ENCODE measurements at regions not wholly inside any gene's neighbourhood (a gene's known extent, or its start where the extent isn't known, plus 50 kb on each side); places are given as distances from the start of the nearest gene placed in this dataset.

GRCh38 chr9:96025995-96026602, 150.6 kb downstream of the ERCC6L2 start:
- Histone ChIP-seq H3K4me1 (peaks cover 0 to 48% (median 23%) of the 10 kb centered on the region in 12 donors), H3K36me3 (no peaks in the 10 kb centered on the region), H3K27ac (no peak overlapping the region), H3K4me3 (no peak overlapping the region), H3K9me3 (no peaks in the 10 kb centered on the region), H3K27me3 (peaks cover 0 to 46% (median 24%) of the 10 kb centered on the region in 9 donors)
- DNase-seq (peak in 1 of 5 donors; percentile 35), ATAC-seq (peak in 1 of 4 donors; percentile 9)
- no peak for TF ChIP-seq POLR2A (IDR thresholded peaks at IDR 0.05)
- TF ChIP-seq CTCF (IDR thresholded peaks at IDR 0.05), result peak in 8 of 12 donors; percentile 20 to 38 (median 30)
- WGBS, 4 donors, result 47 to 69% (median 65%) methylated on average over 18 to 36 of the region's 36 CpGs
- intact Hi-C loops (cut with DNase I), result no loop called here

GRCh38 chr9:96023486-96023885, 148.0 kb downstream of the ERCC6L2 start:
- WGBS, 4 donors, result 81 to 92% (median 90%) methylated on average over 5 of the region's 5 CpGs
- no peak overlapping the region for H3K4me3 ChIP-seq
- no peak for DNase-seq

GRCh38 chr9:96022445-96023051, 147.1 kb downstream of the ERCC6L2 start:
- Histone ChIP-seq H3K27me3 (peaks cover 0 to 50% (median 32%) of the 10 kb centered on the region in 9 donors), H3K4me3 (peak overlapping the region in 10 of 12 donors; percentile 45 to 68 (median 60)), H3K36me3 (peaks cover 0 to 2% (median 0%) of the 10 kb centered on the region in 9 donors), H3K9me3 (no peaks in the 10 kb centered on the region), H3K4me1 (peaks cover 0 to 39% (median 21%) of the 10 kb centered on the region in 12 donors), H3K27ac (peak overlapping the region in 7 of 12 donors; percentile 22 to 79 (median 67))
- DNase-seq (peak; percentile 31 to 68 (median 40)), ATAC-seq (peak in 3 of 4 donors; percentile 17 to 38 (median 21))
- whole genome bisulfite sequencing, 4 donors, result 13 to 26% (median 18%) methylated on average over 20 to 26 of the region's 26 CpGs
- intact Hi-C loops (cut with DNase I), result no loop called here
- TF ChIP-seq CTCF (IDR thresholded peaks at IDR 0.05), result no peak
- no peak for TF ChIP-seq POLR2A (IDR thresholded peaks at IDR 0.05)

More at GRCh38 chr9:96023486-96023885, 148.0 kb downstream of the ERCC6L2 start:
- Histone ChIP-seq H3K27ac (no peak overlapping the region), H3K36me3 (no peaks in the 10 kb centered on the region), H3K9me3 (no peaks in the 10 kb centered on the region), H3K4me1 (peaks cover 0 to 48% (median 25%) of the 10 kb centered on the region in 12 donors), H3K27me3 (peaks cover 0 to 59% (median 33%) of the 10 kb centered on the region in 9 donors)
- intact Hi-C loops (cut with DNase I), result no loop called here
- TF ChIP-seq CTCF (IDR thresholded peaks at IDR 0.05) (no peak), POLR2A (IDR thresholded peaks at IDR 0.05) (no peak)
- no peak for ATAC-seq
